Urothelium cell line (cell line): ENCODE measurements at regions not wholly inside any gene's neighbourhood (a gene's known extent, or its start where the extent isn't known, plus 50 kb on each side); places are given as distances from the start of the nearest gene placed in this dataset.

Experiments used
- DNase-seq: peaks from one replicate; pipeline ENCODE4 v3.0.0; 2011; ENCODE audit warnings: low spot score, mixed read lengths
- FAIRE-seq: peaks from 2 replicates; lab custom pipeline; 2011; peaks lifted over from hg19 to GRCh38; lab: Jason Lieb, UNC

GRCh38 chr5:14090755-14091154 is 52.4 kb upstream of the TRIO start:
- FAIRE-seq (no peak), DNase-seq (no peak)

- DNase-seq: no peak
- FAIRE-seq: no peak
Observed at GRCh38 chr5:14090290-14090689, 52.9 kb upstream of the TRIO start.

GRCh38 chr5:14089198-14089597 is 53.9 kb upstream of the TRIO start:
- no peak for FAIRE-seq
- no peak for DNase-seq

- FAIRE-seq (no peak), DNase-seq (no peak)
Observed at GRCh38 chr5:14086261-14086660, 56.9 kb upstream of the TRIO start.

GRCh38 chr5:14082973-14083372 is 60.2 kb upstream of the TRIO start:
- DNase-seq (no peak), FAIRE-seq (no peak)

GRCh38 chr5:14082523-14082922 is 60.6 kb upstream of the TRIO start:
- DNase-seq (no peak), FAIRE-seq (peak; percentile 17)

GRCh38 chr5:14081791-14082190 is 61.4 kb upstream of the TRIO start:
- peak; percentile 71 for DNase-seq
- FAIRE-seq: no peak

GRCh38 chr5:14078716-14079115 is 64.4 kb upstream of the TRIO start:
- DNase-seq: no peak
- FAIRE-seq: no peak

- DNase-seq (no peak), FAIRE-seq (no peak)
Observed at GRCh38 chr5:14077501-14077900, 65.6 kb upstream of the TRIO start.

GRCh38 chr5:14076561-14076960 is 66.6 kb upstream of the TRIO start:
- FAIRE-seq: no peak
- no peak for DNase-seq

- DNase-seq (no peak), FAIRE-seq (no peak)
Observed at GRCh38 chr5:14075937-14076336, 67.2 kb upstream of the TRIO start.

GRCh38 chr5:14071433-14071832 is 71.7 kb upstream of the TRIO start:
- FAIRE-seq (no peak), DNase-seq (no peak)

GRCh38 chr5:14069021-14069420 is 74.1 kb upstream of the TRIO start:
- no peak for DNase-seq
- no peak for FAIRE-seq

- FAIRE-seq (no peak), DNase-seq (no peak)
Observed at GRCh38 chr5:14068136-14068535, 75.0 kb upstream of the TRIO start.

GRCh38 chr5:14066326-14066725 is 76.8 kb upstream of the TRIO start:
- FAIRE-seq (no peak), DNase-seq (no peak)

GRCh38 chr5:14064841-14065240 is 78.3 kb upstream of the TRIO start:
- DNase-seq (no peak), FAIRE-seq (no peak)

- DNase-seq: no peak
- no peak for FAIRE-seq
Observed at GRCh38 chr5:14063691-14064090, 79.5 kb upstream of the TRIO start.

- DNase-seq: no peak
Observed at GRCh38 chr5:14063138-14063537, 80.0 kb upstream of the TRIO start.

GRCh38 chr5:14062178-14062577 is 81.0 kb upstream of the TRIO start:
- peak; percentile 55 for FAIRE-seq

More at GRCh38 chr5:14063138-14063537, 80.0 kb upstream of the TRIO start:
- FAIRE-seq: no peak

GRCh38 chr5:14061106-14061505 is 82.0 kb upstream of the TRIO start:
- FAIRE-seq: no peak
- DNase-seq: no peak

More at GRCh38 chr5:14062178-14062577, 81.0 kb upstream of the TRIO start:
- DNase-seq: no peak

GRCh38 chr5:14060218-14060617 is 82.9 kb upstream of the TRIO start:
- FAIRE-seq (no peak), DNase-seq (no peak)

- DNase-seq: no peak
- peak; percentile 44 for FAIRE-seq
Observed at GRCh38 chr5:14059810-14060209, 83.3 kb upstream of the TRIO start.

GRCh38 chr5:14057289-14057688 is 85.9 kb upstream of the TRIO start:
- FAIRE-seq (no peak), DNase-seq (no peak)

- FAIRE-seq (no peak), DNase-seq (no peak)
Observed at GRCh38 chr5:14056039-14056438, 87.1 kb upstream of the TRIO start.
